SKM-1 (cell line): ENCODE measurements at regions not wholly inside any gene's neighbourhood (a gene's known extent, or its start where the extent isn't known, plus 50 kb on each side); places are given as distances from the start of the nearest gene placed in this dataset.
"Not testable (repeated sequence)": the region's sequence is repeated elsewhere in the genome, so short reads cannot be mapped to it uniquely, and the experiment has no call there.

Experiments
- DNase-seq: peaks from one replicate; lab custom pipeline; 2025; ENCODE audit not compliant: unreplicated experiment; lab: John Stamatoyannopoulos, UW

- no peak for DNase-seq
These were observed 108.9 kb upstream of the BARHL2 start for GRCh38 chr1:90826024-90826423.

- no peak for DNase-seq
These were observed 107.4 kb upstream of the BARHL2 start for GRCh38 chr1:90824551-90824950.

- DNase-seq, result no peak
These were observed 106.6 kb upstream of the BARHL2 start for GRCh38 chr1:90823686-90824085.

DNA sequence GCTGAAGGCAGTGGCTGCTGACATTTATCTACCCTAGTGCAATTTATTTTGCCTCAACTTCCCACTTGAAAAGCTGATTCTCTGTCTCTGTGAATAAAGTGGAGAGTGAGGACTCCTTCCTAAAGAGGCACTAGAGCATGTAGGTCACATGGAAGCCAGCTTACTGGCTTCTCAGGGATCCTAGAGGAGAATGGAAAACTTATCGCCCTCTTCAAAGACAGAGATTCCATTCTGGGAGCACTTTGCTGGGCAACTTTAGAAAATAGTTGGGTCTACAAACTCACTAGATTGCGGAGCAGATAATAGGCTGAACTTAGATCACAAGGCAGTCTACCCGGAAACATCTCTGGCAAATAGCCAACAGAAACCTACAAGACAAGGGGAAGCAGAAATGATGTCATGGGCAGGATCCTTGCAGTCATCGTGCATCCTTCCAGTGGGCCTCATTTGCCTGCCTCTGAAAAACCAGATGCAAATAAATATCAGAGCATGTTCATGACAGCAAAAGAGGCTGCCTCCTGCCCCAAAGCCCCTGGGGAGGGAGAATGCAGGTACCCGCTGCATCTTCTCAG is 104.8 kb upstream of the BARHL2 start:
- no peak for DNase-seq

- DNase-seq, result no peak
These were observed 104.2 kb upstream of the BARHL2 start for GRCh38 chr1:90821152-90821787.

- DNase-seq, result no peak
These were observed 103.6 kb upstream of the BARHL2 start for GRCh38 chr1:90820745-90821144.

GRCh38 chr1:90817399-90817798 is 100.3 kb upstream of the BARHL2 start:
- no peak for DNase-seq

- not testable (repeated sequence) for DNase-seq
These were observed 95.1 kb upstream of the BARHL2 start for GRCh38 chr1:90812237-90812636.

- not testable (repeated sequence) for DNase-seq
These were observed 94.4 kb upstream of the BARHL2 start for GRCh38 chr1:90811444-90811950.

- no peak for DNase-seq
These were observed 93.6 kb upstream of the BARHL2 start for GRCh38 chr1:90810681-90811080.

GRCh38 chr1:90809996-90810395 is 92.9 kb upstream of the BARHL2 start:
- no peak for DNase-seq

GRCh38 chr1:90809093-90809492 is 92.0 kb upstream of the BARHL2 start:
- DNase-seq, result no peak

- DNase-seq, result no peak
These were observed 90.2 kb upstream of the BARHL2 start for GRCh38 chr1:90807329-90807728.

- DNase-seq, result no peak
These were observed 85.5 kb upstream of the BARHL2 start for GRCh38 chr1:90802622-90803021.

DNA sequence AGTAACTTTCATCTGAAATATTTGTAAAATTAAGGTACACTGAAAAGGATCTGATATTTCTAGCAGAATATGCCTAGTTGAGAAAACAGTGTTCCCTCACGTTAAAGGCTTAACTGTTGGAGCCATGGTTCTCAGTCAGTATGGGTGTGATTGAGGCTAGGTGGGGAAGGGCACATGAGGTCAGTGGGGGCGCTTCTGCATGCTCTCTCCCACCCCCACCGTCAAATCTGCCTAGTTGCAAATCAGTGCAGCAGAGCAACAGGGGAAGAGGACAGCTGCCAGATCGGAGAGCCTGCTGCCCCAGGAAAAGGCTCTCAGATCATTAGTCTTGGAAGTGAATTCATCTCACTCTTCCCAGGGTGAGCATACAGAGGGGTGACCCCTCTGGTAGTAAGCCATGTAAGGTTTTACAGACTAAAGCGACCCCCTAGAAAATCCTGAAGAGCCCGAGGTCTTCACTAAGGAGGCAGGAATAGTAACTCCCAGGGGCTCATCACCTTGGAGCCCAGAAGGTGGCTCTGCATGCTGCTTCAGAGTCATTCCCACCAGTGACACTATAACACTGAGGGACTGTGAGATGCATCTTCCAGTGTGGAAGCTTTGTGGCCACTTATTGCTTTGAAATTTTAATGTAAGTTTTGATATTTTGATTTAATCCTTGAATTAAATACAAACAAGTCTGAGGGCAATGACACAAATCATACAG is 83.1 kb upstream of the BARHL2 start:
- DNase-seq, result no peak

GRCh38 chr1:90799326-90799725 is 82.2 kb upstream of the BARHL2 start:
- DNase-seq, result no peak

- no peak for DNase-seq
These were observed 81.8 kb upstream of the BARHL2 start for GRCh38 chr1:90798883-90799282.

- DNase-seq, result no peak
These were observed 81.2 kb upstream of the BARHL2 start for GRCh38 chr1:90798344-90798743.

- no peak for DNase-seq
These were observed 78.3 kb upstream of the BARHL2 start for GRCh38 chr1:90795431-90795830.

- DNase-seq, result no peak
These were observed 69.6 kb upstream of the BARHL2 start for GRCh38 chr1:90786709-90787108.

GRCh38 chr1:90784186-90784847 is 67.2 kb upstream of the BARHL2 start:
- DNase-seq, result no peak

DNA sequence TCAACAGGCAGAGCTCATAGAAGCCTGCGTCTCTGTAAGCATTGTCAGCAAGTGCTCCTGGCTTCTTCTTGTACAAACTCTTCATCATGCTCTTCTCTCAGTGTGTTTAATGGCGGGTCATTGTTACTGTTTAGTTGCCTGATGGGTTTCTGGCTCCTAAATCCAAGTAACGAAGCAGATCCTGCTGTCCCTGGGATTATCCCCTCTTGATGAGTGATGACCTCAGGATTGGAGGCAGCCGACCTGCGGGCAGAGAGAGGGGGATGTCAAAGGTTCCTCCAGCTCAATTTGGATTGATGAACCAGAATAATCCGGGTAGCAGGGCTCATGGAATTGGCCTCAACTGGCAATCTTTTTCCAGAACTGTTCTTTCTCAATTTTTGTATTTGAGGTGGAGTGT is 66.1 kb upstream of the BARHL2 start:
- DNase-seq, result no peak
